ENCODE measurements at regions not wholly inside any gene's neighbourhood (a gene's known extent, or its start where the extent isn't known, plus 50 kb on each side); places are given as distances from the start of the nearest gene placed in this dataset.

DNA sequence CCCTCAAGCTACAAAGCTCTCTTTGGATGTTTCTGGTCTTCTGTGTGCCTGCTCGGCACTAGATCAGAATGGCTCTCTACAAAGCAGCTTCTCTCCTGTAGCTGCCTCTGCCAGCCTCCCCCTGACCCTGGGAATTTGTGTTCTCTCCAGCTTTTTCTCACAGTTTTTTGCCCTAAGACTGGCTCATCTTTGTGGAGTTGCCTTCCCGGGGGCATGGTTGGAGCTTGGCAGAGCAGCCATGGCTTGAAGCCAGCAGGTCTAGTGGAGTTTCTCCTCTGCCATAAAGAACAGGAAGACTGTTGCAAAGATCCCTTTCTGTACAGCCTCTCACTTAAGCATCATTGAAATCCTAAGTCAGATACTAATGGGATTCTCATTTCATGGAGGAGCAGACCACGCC is 163.3 kb upstream of the MAMLD1 start:
- TF ChIP-seq, protein P1, sequence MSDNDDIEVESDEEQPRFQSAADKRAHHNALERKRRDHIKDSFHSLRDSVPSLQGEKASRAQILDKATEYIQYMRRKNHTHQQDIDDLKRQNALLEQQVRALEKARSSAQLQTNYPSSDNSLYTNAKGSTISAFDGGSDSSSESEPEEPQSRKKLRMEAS (IDR thresholded peaks at IDR 0.05; ENCODE audit: low read depth, low read length): no peak
- TF ChIP-seq, protein P2, sequence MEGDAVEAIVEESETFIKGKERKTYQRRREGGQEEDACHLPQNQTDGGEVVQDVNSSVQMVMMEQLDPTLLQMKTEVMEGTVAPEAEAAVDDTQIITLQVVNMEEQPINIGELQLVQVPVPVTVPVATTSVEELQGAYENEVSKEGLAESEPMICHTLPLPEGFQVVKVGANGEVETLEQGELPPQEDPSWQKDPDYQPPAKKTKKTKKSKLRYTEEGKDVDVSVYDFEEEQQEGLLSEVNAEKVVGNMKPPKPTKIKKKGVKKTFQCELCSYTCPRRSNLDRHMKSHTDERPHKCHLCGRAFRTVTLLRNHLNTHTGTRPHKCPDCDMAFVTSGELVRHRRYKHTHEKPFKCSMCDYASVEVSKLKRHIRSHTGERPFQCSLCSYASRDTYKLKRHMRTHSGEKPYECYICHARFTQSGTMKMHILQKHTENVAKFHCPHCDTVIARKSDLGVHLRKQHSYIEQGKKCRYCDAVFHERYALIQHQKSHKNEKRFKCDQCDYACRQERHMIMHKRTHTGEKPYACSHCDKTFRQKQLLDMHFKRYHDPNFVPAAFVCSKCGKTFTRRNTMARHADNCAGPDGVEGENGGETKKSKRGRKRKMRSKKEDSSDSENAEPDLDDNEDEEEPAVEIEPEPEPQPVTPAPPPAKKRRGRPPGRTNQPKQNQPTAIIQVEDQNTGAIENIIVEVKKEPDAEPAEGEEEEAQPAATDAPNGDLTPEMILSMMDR (IDR thresholded peaks at IDR 0.05; ENCODE audit: low read depth, low read length): no peak
